AG20443 (cell line): ENCODE measurements at regions not wholly inside any gene's neighbourhood (a gene's known extent, or its start where the extent isn't known, plus 50 kb on each side); places are given as distances from the start of the nearest gene placed in this dataset.
"Not testable (repeated sequence)": the region's sequence is repeated elsewhere in the genome, so short reads cannot be mapped to it uniquely, and the experiment has no call there.

ENCODE experiments used
- DNase-seq: peaks from one replicate; pipeline ENCODE4 v3.0.0; 2012; ENCODE audit warnings: low spot score, mixed read lengths

GRCh38 chr21:27517177-27517576, 550.3 kb upstream of the ADAMTS5 start:
- not testable (repeated sequence) for DNase-seq

- no peak for DNase-seq
These were observed 548.8 kb upstream of the ADAMTS5 start for GRCh38 chr21:27515676-27516075.

GRCh38 chr21:27513825-27514224, 546.9 kb upstream of the ADAMTS5 start:
- no peak for DNase-seq

- DNase-seq: no peak
These were observed 546.1 kb upstream of the ADAMTS5 start for GRCh38 chr21:27513016-27513415.

- DNase-seq: peak; percentile 16
These were observed 544.3 kb upstream of the ADAMTS5 start for GRCh38 chr21:27511233-27511632.

- DNase-seq: no peak
These were observed 540.8 kb upstream of the ADAMTS5 start for GRCh38 chr21:27507695-27508094.

- peak; percentile 56 for DNase-seq
These were observed 538.6 kb upstream of the ADAMTS5 start for GRCh38 chr21:27505516-27505915.

- no peak for DNase-seq
These were observed 535.9 kb upstream of the ADAMTS5 start for GRCh38 chr21:27502801-27503200.

GRCh38 chr21:27498025-27498424, 531.1 kb upstream of the ADAMTS5 start:
- no peak for DNase-seq

- DNase-seq: no peak
These were observed 528.9 kb upstream of the ADAMTS5 start for GRCh38 chr21:27495836-27496235.

GRCh38 chr21:27493542-27493941, 526.7 kb upstream of the ADAMTS5 start:
- no peak for DNase-seq

GRCh38 chr21:27487676-27488075, 520.8 kb upstream of the ADAMTS5 start:
- no peak for DNase-seq

GRCh38 chr21:27480841-27481261, 514.0 kb upstream of the ADAMTS5 start:
- peak; percentile 66 for DNase-seq

GRCh38 chr21:27477296-27477695, 510.4 kb upstream of the ADAMTS5 start:
- DNase-seq: no peak

GRCh38 chr21:27476696-27477095, 509.8 kb upstream of the ADAMTS5 start:
- DNase-seq: peak; percentile 47

- DNase-seq: no peak
These were observed 508.6 kb upstream of the ADAMTS5 start for GRCh38 chr21:27475363-27475955.

GRCh38 chr21:27467366-27467765, 500.5 kb upstream of the ADAMTS5 start:
- DNase-seq: no peak

GRCh38 chr21:27466140-27466539, 499.3 kb upstream of the ADAMTS5 start:
- DNase-seq: no peak

- DNase-seq: no peak
These were observed 497.8 kb upstream of the ADAMTS5 start for GRCh38 chr21:27464648-27465047.

- DNase-seq: no peak
These were observed 495.8 kb upstream of the ADAMTS5 start for GRCh38 chr21:27462726-27463125.

- no peak for DNase-seq
These were observed 487.3 kb upstream of the ADAMTS5 start for GRCh38 chr21:27454234-27454633.

GRCh38 chr21:27451116-27451515, 484.2 kb upstream of the ADAMTS5 start:
- no peak for DNase-seq

GRCh38 chr21:27450216-27450615, 483.3 kb upstream of the ADAMTS5 start:
- DNase-seq: no peak

GRCh38 chr21:27448960-27449359, 482.1 kb upstream of the ADAMTS5 start:
- DNase-seq: no peak

- no peak for DNase-seq
These were observed 481.0 kb upstream of the ADAMTS5 start for GRCh38 chr21:27447843-27448242.
